ENCODE measurements at regions not wholly inside any gene's neighbourhood (a gene's known extent, or its start where the extent isn't known, plus 50 kb on each side); places are given as distances from the start of the nearest gene placed in this dataset.

DNA sequence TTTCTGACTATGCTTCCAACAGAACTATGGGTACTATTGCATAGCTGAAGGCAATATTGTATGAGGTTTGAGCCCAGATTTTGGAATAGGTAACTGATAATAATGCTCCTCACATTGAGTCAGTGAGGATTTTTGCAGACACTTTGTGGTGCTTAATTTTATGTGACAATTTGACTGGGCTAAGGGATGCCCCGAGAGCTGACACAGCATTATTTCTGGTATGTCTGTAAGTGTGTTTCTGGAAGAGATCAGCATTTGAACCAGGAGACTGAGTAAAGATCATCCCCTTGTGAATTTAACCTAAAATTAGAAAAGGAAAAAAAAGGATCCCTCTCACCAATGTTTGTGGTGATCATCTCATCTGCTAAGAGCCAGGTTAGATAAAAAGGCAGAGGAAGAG, 404.9 kb downstream of the AEBP2 start:
- Histone ChIP-seq H3K9me1 (ENCODE audit: control insufficient read depth, insufficient read depth, low read length) (no peaks in the 10 kb centered on the region), H3K9me3 (replicated peaks; ENCODE audit: control insufficient read depth, insufficient read depth, low read depth, low read length) (no peaks in the 10 kb centered on the region; the same call in 1 of the 2 replicates), H3K4me1 (replicated peaks in 1 of 2; ENCODE audit: control insufficient read depth in 2 of 2, insufficient read depth in 2 of 2, low read length in 2 of 2) (no peaks in the 10 kb centered on the region), H4K20me1 (replicated peaks; ENCODE audit: control insufficient read depth, insufficient read depth, low read length) (no peaks in the 10 kb centered on the region), H3K4me2 (ENCODE audit: insufficient read depth, low read length) (no peak overlapping the region), H3K4me3 (no peak overlapping the region), H3K79me2 (ENCODE audit: control insufficient read depth, insufficient read depth, low read length) (no peaks in the 10 kb centered on the region), H3K27ac (ENCODE audit: extremely low read depth, low read depth, low read length) (no peak overlapping the region), H3K9ac (ENCODE audit: insufficient read depth in 1 of 2, low read depth in 2 of 2, low read length in 2 of 2) (no peak overlapping the region), H2AFZ (ENCODE audit: low read depth, low read length) (no peak overlapping the region), H3K27me3 (ENCODE audit: control insufficient read depth in 2 of 2, insufficient read depth in 2 of 2, low read length in 2 of 2) (no peaks in the 10 kb centered on the region), H3K36me3 (ENCODE audit: control insufficient read depth, insufficient read depth, low read length) (no peaks in the 10 kb centered on the region)
- FAIRE-seq, result no peak
- CTCF ChIA-PET (ENCODE audit: low intra/inter-chr PET ratio), result no interaction called here
- BruUV-seq (replicated peaks), result no TSS peak
- no peak for ATAC-seq
- intact Hi-C loops (cut with micrococcal nuclease), result no loop called here
- 0% methylated on average over 1 of the region's 1 CpG for WGBS (ENCODE audit: insufficient coverage, low coverage, missing lambda C conversion rate)
- DNase-seq (ENCODE audit: extremely low read depth in 1 of 4, low spot score in 3 of 4), result no peak
- POLR2A ChIA-PET, result no interaction called here
- in situ Hi-C loops (cut with MboI), result no loop called here
- TF ChIP-seq ETV5 (CRISPR knock-in tag; IDR thresholded peaks at IDR 0.05; ENCODE audit: low read depth) (no peak), ATF1 (CRISPR knock-in tag; IDR thresholded peaks at IDR 0.05) (no peak), ATF1 (tag; IDR thresholded peaks at IDR 0.05) (no peak), XRCC3 (IDR thresholded peaks at IDR 0.05) (no peak), FOXJ2 (tag; IDR thresholded peaks at IDR 0.05) (no peak), ZNF224 (CRISPR knock-in tag; IDR thresholded peaks at IDR 0.05) (no peak), ZNF174 (CRISPR knock-in tag; IDR thresholded peaks at IDR 0.05) (no peak)

- H3K27me3 ChIP-seq (ENCODE audit: control insufficient read depth in 2 of 2, insufficient read depth in 2 of 2, low read length in 2 of 2), result no peaks in the 10 kb centered on the region
- DNase-seq (ENCODE audit: extremely low read depth in 1 of 4, low spot score in 3 of 4), result no peak
- H3K27ac ChIP-seq (ENCODE audit: extremely low read depth, low read depth, low read length), result no peak overlapping the region
- no peak for FAIRE-seq
- no peak overlapping the region for H2AFZ ChIP-seq (ENCODE audit: low read depth, low read length)
- ChIA-PET POLR2A (no interaction called here), CTCF (ENCODE audit: low intra/inter-chr PET ratio) (no interaction called here)
- H4K20me1 ChIP-seq (replicated peaks; ENCODE audit: control insufficient read depth, insufficient read depth, low read length), result no peaks in the 10 kb centered on the region
- H3K9ac ChIP-seq (ENCODE audit: insufficient read depth in 1 of 2, low read depth in 2 of 2, low read length in 2 of 2), result no peak overlapping the region
- H3K9me3 ChIP-seq (replicated peaks; ENCODE audit: control insufficient read depth, insufficient read depth, low read depth, low read length), result no peaks in the 10 kb centered on the region; the same call in 1 of the 2 replicates
- H3K9me1 ChIP-seq (ENCODE audit: control insufficient read depth, insufficient read depth, low read length), result no peaks in the 10 kb centered on the region
- intact Hi-C loops (cut with micrococcal nuclease), result no loop called here
- no peaks in the 10 kb centered on the region for H3K4me1 ChIP-seq (replicated peaks in 1 of 2; ENCODE audit: control insufficient read depth in 2 of 2, insufficient read depth in 2 of 2, low read length in 2 of 2)
- no peak overlapping the region for H3K4me3 ChIP-seq
- no peaks in the 10 kb centered on the region for H3K36me3 ChIP-seq (ENCODE audit: control insufficient read depth, insufficient read depth, low read length)
- BruUV-seq (replicated peaks), result no TSS peak
- H3K4me2 ChIP-seq (ENCODE audit: insufficient read depth, low read length), result no peak overlapping the region
- no peaks in the 10 kb centered on the region for H3K79me2 ChIP-seq (ENCODE audit: control insufficient read depth, insufficient read depth, low read length)
- in situ Hi-C loops (cut with MboI), result no loop called here
- WGBS (ENCODE audit: insufficient coverage, low coverage, missing lambda C conversion rate), result 0% methylated on average over 3 of the region's 3 CpGs
- ATAC-seq, result no peak
- TF ChIP-seq RBM17 (IDR thresholded peaks at IDR 0.05; ENCODE audit: borderline replicate concordance, low read depth, low read length) (no peak), ZBTB17 (CRISPR knock-in tag; IDR thresholded peaks at IDR 0.05) (no peak), BCLAF1 (IDR thresholded peaks at IDR 0.05; ENCODE audit: borderline replicate concordance in 1 of 2, control insufficient read depth in 1 of 2, low read depth in 2 of 2, low read length in 1 of 2) (no peak), ZFP1 (CRISPR knock-in tag; IDR thresholded peaks at IDR 0.05) (no peak), SNRNP70 (optimal IDR thresholded peaks at IDR 0.05; ENCODE audit: low read depth, low read length) (no peak), CTCF (IDR thresholded peaks at IDR 0.05 in 2 of 3, conservative IDR thresholded peaks at IDR 0.05 in 1 of 3; ENCODE audit: insufficient read depth in 2 of 3, low read depth in 1 of 3, low read length in 3 of 3) (no peak), ZNF584 (CRISPR knock-in tag; IDR thresholded peaks at IDR 0.05; ENCODE audit: low read depth) (no peak)
These were observed 407.3 kb downstream of the AEBP2 start for GRCh38 chr12:19846574-19846973.

Measured in K562 (cell line).